Activated CD4-positive, alpha-beta T cell treated with anti-CD3 and anti-CD28 coated beads, Interleukin-2, Interleukin-4, amounts not matched to agents 100 ng/mL and 50 ng/mL, durations not matched to agents 16 hours and 8 hours (primary cell): ENCODE measurements at regions not wholly inside any gene's neighbourhood (a gene's known extent, or its start where the extent isn't known, plus 50 kb on each side); places are given as distances from the start of the nearest gene placed in this dataset.
"Not testable (repeated sequence)": the region's sequence is repeated elsewhere in the genome, so short reads cannot be mapped to it uniquely, and the experiment has no call there.

ENCODE experiments used
- DNase-seq: peaks from one replicate; pipeline ENCODE4 v3.0.0-alpha.2; 2020; ENCODE audit warnings: low spot score

DNA sequence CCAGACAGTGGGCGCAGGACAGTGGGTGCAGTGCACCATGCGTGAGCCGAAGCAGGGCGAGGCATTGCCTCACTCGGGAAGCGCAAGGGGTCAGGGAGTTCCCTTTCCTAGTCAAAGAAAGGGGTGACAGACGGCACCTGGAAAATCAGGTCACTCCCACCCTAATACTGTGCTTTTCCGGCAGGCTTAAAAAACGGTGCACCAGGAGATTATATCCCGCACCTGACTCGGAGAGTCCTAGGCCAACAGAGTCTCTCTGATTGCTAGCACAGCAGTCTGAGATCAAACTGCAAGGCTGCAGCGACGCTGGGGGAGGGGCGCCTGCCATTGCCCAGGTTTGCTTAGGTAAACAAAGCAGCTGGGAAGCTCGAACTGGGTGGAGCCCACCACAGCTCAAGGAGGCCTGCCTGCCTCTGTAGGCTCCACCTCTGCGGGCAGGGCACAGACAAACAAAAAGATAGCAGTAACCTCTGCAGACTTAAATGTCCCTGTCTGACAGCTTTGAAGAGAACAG is 116.4 kb downstream of the CXCL12 start:
- not testable (repeated sequence) for DNase-seq

DNA sequence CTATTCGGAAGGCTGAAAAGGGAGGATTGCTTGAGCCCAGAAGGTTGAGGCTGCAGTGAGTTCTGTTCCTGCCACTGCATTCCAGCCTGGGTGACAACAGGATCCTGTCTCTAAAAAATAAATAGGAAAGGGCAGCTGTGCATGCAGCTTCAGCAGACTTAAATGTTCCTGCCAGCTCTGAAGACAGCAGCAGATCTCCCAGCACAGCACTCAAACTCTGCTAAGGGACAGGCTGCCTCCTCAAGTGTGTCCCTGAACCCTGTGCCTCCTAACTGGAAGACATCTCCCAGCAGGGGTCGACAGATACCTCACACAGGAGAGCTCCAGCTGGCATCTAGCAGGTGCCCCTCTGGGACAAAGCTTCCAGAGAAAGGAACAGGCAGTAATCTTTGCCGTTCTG is 117.9 kb downstream of the CXCL12 start:
- no peak for DNase-seq

DNA sequence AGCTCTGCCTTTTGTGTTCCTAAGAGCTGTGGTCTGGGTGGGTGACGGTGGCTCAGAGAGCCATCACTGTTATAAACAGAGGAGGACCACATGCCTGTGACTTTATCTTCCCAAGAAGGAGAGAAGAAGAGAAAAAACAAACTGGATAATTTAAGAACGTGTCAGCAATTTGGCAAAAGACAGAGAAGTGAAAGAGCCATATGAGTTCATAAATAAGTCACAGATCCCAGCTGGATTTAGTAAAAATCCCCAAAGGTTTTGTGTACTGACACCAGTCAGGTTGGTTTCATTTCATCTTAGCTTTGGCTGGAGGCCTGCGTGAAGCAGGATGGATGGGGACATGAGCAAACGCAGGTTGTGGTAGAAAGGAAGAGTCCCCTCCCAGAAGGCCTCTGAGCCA is 120.7 kb downstream of the CXCL12 start:
- no peak for DNase-seq

DNA sequence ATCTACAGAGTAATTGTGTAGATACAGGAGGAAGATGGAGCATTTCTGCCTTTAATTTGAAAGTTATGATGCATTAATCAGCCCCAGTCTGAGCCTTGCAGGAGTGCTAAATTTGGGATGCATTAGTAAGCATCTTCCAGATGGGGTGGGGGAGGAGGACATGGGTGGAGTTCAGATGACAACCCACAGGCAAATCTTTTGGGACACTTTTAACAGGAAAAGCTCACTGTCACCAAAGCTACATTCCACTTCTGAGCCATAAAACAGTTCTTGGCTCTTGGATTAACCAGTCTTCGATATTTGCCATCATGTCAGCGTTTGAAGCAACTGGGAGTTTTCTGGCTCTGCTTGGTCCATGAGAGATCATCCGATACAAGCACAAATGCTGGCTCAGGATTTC is 121.1 kb downstream of the CXCL12 start:
- DNase-seq = no peak

DNA sequence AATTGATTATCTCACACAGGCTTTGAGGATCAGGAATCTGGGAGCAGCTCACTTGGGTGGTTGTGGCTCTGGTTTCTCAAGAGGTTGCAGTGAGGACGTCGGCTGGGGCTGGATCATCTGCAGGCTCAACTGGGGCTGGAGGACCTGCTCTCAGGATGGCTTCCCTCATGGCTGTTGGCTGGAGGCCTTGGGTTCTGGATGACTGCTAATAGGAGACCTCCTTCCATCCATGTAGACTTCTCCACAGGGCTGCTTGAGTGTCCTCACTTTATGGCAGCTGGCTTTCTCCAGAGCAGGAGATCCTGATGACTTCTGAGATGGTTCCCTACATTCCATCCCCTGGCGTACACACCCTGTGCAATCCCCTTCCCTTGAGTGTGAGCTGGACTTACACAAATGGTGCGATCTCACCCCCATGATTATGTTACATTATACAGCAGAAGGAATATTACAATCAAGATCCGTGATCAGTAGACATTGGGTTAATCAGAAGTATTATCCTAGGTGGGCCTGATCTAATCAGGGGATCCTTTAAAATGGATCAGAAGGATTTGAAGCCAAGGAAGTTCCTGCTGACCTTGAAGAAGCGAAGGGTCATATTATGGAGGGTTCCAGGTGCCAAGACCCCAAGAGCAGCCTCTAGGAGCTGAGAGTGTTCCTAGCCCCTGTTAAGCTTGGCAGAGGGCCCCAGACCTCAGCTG is 122.2 kb downstream of the CXCL12 start:
- no peak for DNase-seq

DNA sequence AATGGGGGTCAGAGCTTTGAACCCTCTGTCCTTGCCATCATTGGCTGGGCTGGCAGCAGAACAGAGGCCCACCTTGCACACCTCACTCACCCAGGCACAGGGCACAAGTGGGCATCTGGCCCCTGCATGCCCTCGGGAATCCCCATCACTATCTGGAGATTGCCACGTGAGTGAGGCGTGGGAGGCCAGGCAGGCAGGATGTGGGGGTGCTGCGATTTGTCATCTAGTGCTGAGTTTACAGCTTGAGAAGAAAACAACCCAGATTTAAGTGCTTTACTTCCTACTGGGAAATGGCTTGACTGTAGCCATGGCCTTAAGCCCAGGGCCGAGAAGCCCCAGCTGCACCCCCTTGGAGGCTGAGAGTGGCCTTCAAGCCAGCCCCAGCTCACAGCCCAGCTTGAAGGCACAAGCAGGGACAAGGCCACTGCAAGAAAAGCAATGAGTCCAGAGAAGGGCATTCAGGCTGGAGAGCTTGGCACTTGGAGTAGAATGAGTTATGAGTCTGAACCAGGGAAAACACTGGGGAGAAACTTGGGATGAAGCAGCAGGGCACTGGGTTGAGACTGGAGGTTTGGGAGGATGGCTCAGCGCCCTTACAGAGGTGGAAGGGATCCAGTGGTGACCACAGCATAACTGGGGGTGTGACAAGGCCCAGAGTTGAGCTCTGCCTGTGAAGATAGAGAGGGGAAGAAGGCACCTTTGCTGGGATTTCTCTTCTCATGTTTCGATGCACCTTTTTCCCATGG is 123.0 kb downstream of the CXCL12 start:
- no peak for DNase-seq

DNA sequence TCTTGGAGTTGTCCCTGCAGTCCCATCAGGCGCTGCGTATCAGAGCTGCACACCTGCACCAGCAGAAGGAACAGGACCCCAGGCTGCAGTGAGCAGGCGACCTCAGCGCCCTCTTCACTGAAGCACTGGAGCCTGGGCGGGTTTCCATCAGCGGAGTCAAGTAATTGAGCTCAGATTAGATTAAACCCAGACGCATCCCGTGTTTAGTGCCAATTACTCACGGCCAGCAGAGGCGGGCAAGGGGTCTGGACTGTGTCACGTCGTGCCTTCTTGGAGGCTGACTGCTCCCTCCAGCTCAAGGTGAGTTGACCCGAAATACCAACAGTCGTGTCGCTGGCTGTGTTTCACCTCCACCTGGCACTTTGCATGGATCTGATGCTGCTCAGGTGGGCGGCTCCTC is 123.6 kb downstream of the CXCL12 start:
- no peak for DNase-seq

DNA sequence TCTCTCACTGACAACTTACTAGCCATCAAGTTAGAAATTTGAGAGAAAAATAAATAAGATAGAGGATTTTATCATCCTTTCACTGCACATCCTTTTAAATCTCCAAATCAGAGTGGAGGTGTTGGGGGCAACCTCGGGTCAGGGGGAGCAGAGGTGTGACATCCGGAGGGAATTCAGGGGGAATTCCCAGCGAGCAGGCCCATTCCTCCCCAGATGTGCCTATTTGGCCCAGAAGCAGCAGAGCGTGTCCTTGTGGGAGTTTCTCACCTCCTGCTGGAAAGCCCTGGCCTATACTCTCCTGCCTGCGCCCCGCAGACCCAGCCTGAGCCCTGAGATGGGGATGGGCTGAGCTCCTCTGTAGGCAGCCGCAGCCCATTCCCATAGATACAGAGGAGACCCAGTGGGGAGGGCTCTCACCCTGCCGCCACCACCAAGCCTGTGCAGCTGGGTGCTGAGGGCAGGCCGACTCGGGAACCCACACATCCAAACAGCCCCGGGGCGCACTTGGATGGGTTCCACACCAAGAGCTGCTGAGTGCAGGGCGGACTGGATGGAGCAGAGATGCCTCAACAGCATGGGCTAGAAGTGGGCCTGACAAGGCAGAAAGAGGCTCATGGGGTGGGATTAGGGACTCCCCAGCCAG is 124.5 kb downstream of the CXCL12 start:
- no peak for DNase-seq

DNA sequence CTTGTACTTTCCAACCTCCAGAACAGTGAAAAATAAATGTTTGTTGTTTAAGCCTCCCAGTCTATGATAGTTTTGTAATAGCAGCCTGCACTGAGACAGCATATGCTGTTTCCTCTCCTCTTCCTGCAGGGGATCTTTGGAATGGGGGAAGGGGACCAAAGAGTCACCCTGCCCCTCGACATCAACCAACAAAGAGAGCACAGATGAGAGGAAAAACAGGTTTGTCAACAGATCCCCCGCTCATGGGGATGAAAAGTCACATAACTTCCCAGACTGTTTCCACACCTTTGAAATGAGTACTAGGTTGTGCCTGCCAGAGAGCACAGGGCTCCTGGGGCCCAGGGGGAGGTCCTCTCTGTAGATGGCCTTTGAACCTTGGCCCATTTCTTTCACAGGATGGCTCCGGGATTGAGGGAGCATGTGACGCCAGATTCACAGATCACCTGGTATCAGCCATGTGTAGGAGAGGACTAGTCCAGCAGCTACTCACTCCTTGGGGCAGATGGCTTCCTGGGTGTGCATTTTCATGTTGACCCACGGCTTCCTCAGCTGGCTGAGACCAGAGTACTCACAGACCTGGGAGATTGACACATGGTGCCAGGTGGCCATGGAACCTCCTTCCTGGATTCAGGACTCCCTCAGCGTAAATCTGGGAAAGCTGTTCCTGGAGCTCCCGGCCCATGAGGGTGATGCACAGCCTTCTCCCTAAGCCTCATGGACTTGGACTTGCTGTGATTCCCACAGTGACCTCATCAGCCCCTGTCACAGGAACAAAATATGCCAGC is 125.6 kb downstream of the CXCL12 start:
- DNase-seq = no peak

DNA sequence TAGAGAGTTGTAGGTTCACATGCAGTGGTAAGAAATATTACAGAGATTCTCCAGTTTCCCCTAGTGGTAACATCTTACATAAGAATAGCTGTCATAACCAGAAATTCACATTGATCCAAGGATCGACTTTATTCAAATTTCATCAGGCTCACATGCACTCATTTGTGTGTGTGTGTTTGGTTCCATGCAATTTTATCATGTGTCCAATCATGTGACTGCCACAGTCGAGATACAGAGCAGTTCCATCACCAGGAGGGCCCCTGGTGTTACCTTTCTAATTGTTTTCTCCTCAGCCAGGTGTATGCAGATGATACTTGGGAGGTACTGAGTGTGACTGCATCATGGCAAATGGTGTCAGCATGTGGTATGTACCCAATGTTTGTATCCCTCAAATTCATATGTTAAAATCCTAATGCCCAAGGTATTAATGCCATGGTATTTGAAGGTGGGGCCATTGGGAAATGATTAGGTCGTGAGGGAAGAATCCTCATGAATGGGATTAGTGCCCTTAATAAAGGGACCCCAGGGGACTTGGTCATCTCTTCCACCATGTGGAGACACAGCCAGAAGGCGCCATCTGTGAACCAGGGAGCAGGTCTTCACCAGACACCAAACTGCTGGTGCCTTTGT is 126.3 kb downstream of the CXCL12 start:
- no peak for DNase-seq

DNA sequence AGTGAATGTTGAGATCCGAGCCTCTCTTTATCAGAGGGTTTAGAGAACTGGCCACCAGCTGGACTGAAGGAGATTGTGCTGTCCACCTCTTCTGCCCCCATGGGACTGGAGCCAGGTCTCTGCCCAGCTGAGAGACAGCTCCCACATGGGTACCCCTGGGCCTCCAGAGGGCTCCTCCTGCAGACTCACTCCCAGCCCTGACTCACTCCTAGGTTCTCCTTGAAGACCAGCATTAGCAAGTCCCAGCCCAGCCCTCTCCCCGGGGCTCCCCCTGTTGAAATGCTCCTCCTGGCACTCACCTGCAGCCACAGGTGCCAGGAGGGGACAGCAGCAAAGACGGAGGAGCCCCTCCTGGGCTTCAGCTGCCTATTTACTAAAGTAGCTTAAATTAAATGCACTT is 126.9 kb downstream of the CXCL12 start:
- DNase-seq = no peak

DNA sequence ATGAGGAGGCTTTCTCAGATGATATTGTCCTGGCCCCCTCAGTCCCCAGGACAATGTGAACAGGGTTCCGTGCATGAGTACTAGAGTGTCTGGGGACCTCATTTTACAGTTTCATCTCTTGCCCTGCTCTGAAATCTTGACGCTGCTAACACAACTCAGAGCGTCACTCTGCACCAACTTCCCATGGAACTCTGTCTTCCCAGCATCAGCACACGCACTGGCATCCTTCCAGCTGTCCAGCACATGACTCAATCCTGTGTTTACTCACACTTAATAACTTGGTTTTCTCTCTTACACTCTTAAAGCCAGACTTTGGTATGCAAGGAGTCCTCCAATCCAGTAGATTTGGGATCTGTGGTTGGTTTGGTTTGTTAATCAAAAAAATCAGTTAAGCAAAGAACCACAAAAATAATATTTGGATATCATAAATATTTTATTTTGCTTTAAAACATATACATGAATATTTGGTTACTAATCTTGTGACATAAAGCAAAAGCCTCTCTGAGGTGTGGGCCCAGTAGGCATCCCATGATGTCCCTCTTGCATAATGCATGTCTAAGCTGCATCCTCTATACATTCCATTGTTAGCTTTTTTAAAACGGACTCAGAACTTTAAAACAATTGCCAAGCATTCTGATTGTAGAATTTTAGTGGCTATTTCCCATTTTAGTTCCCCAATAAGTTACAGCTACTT is 131.0 kb downstream of the CXCL12 start:
- no peak for DNase-seq

DNA sequence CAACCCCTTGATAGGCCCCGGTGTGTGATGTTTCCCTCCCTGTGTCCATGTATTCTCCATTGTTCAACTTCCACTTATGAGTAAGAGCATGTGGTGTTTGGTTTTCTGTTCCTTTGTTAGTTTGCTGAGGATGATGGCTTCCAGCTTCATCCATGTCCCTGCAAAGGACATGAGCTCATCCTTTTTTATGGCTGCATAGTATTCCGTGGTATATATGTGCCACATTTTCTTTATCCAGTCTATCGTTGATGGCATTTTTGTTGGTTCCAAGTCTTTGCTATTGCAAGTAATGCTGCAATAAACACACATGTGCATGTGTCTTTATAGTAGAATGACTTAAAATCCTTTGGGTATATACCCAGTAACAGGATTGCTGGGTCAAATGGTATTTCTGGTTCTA is 132.3 kb downstream of the CXCL12 start:
- DNase-seq = not testable (repeated sequence)

DNA sequence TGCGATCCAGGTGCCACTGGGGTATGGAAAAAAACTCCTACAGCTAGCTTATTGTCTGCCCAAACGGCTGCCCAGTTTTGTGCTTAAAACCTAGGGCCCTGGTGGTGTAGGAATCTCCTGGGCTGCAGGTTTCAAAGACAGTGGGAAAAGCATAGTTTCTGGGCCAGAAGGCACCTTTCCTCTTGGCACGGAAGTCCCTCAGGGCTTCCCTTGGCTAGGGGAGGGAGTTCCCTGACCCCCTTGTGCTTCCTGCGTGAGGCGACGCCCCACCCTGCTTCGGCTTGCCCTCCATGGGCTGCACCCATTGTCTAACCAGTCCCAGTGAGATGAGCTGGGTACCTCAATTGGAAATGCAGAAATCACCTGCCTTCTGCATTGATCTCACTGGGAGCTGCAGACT is 135.0 kb downstream of the CXCL12 start:
- not testable (repeated sequence) for DNase-seq

DNA sequence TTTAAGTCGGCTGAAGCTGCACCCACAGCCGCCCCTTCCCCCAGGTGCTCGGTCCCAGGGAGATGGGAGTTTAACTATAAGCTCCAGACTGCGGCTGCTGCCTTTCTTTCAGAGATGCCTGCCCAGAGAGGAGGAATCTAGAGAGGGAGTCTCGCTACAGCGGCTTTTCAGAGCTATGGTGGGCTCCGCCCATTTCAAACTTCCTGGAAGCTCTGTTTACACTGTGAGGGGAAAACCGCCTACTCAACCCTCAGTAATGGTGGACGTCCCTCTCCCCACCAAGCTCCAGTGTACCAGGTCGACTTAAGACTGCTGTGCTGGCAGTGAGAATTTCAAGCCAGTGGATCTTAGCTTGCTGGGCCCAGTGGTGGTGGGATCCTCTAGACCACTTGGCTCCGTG is 135.4 kb downstream of the CXCL12 start:
- no peak for DNase-seq

DNA sequence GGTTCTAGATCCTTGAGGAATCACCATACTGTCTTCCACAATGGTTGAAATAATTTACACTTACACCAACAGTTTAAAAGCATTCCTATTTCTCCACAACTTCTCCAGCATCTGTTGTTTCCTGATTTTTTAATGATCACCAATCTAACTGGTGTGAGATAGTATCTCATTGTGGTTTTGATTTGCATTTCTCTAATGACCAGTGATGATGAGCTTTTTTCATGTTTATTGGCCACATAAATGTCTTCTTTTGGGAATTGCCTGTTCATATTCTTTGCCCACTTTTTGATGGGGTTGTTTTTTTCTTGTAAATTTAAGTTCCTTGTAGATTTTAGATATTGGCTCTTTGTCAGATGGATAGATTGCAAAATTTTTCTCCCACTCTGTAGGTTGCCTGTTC is 138.2 kb downstream of the CXCL12 start:
- DNase-seq = not testable (repeated sequence)

DNA sequence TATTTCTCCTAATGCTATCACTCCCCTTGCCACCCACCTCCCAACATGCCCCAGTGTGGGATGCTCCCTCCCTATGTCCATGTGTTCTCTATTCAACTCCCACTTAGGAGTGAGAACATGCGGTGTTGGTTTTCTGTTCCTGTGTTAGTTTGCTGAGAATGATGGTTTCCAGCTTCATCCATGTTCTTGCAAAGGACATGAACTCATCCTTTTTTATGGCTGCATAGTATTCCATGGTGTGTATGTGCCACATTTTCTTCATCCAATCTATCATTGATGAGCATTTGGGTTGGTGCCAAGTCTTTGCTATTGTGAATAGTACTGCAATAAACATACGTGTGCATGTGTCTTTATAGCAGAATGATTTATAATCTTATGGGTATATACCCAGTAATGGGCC is 138.6 kb downstream of the CXCL12 start:
- DNase-seq = not testable (repeated sequence)

DNA sequence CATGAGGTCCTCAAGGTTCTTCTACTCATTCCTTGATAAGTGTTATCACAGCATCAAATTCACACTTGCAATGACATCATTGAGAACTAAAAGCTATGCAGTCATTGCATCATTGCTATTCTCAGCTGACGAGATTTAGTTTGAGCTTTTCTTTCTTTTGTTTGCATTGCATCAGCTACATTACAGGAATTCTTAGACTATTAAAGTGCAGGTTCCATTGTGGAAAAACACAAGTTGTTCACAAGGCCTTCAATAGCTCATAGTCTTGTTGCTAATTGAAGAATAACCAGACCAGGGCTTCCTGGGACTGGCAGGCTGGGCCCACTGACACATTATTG is 139.3 kb downstream of the CXCL12 start:
- no peak for DNase-seq

DNA sequence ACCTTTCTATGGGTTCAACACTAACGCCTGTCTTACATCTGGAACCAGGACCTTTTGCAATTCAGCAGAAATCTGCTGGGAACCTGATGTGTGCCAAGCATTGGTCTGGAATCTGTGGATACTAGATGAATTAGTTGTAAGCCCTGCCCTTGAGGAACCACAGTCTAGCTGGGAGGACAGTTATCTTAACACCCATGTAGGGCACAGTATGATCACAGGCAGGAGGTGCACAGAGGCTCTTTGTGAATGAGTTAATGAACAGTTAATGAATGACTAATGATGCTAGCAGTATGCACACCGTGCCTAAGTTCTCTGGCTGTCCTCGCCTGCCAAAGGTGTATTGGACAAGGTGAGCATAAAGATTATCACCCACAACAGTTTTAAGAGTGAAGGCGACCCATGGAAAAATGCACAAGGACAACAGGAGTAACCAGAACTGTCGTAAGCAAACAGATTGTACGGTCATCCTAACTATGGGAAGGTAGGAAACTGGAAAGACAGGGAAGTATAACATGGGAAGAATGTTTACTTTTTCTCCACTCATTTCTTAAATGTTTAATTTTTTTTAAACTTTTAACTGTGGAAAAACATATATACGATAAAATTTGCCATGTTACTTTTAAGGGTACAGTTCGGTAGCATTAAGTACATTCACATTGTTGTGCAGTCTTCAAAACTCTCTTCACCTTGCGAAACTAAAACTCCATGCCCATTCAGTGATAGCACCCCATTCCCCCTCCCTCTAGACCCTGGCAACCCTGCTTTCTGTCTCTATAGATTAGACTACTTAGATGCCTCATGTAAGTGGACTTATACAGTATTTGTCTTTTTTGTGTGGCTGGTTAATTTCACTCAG is 139.9 kb downstream of the CXCL12 start:
- no peak for DNase-seq

DNA sequence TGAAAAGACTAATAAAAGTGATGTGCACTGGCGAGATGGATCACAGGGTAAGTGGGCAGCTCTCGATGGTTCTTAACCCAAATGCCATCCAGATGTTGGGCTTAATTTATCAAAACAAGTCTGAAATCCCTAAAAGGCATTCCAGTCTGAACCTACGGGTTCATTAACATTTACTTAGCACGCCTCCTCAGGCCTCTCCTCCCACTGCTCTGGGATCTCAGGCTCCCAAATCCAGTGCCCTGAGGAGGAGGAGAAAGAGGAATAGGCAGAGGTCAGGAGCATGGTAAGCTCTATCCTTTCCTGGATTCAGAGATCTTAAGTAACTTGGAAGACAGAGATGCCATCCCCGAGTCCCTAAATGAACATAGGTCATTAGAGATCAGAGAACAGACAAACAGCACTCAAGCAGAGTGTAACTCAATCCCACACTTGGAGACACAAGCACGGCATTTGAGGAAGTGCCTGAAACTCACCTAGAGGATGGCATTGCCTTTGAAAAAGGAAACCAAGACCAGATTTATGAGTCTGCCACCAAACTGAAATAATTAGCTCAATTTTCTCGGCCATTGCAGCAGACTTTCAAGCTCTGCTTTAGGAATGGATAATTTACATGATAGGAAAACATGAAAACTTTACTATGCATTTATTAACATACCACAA is 140.9 kb downstream of the CXCL12 start:
- DNase-seq = no peak
